SK-N-MC (cell line): ENCODE measurements at regions not wholly inside any gene's neighbourhood (a gene's known extent, or its start where the extent isn't known, plus 50 kb on each side); places are given as distances from the start of the nearest gene placed in this dataset.

Experiments
- DNase-seq: peaks from one replicate; pipeline ENCODE4 v3.0.0-alpha.2; 2011; ENCODE audit warnings: low read depth, low spot score
- H3K27ac ChIP-seq: fragments of 200-600 bp; sonication (generic); 2 replicates; pipeline ENCODE4 v1.5.1; 2016; ENCODE audit warnings: mixed run types
- H3K36me3 ChIP-seq: fragments of 200-600 bp; sonication (generic); 2 replicates; pipeline ENCODE4 v1.6.1; 2017; ENCODE audit warnings: antibody characterized with exemption, low read length, mixed read lengths; ENCODE audit not compliant: insufficient read depth
- H3K4me3 ChIP-seq: fragments of 200-600 bp; sonication (generic); 2 replicates; pipeline ENCODE4 v1.5.1; 2016
- H3K9ac ChIP-seq: fragments of 200-600 bp; sonication (generic); 2 replicates; pipeline ENCODE4 v1.8.0; 2017; ENCODE audit warnings: mixed run types, mixed read lengths; ENCODE audit not compliant: insufficient read length
- H3K9me3 ChIP-seq: fragments of 200-600 bp; sonication (generic); 2 replicates; pipeline ENCODE4 v1.6.1; 2017; ENCODE audit warnings: low read depth, mild to moderate bottlenecking, antibody characterized with exemption, low read length, moderate library complexity, mixed read lengths
- EZH2 ChIP-seq: fragments of 200-600 bp; sonication (generic); IDR thresholded peaks from one replicate; pipeline ENCODE4 v1.6.1; 2017; ENCODE audit warnings: antibody characterized with exemption
- FOXP2 ChIP-seq: optimal IDR thresholded peaks from 2 replicates; pipeline ENCODE3; 2011; ENCODE audit warnings: mild to moderate bottlenecking, moderate library complexity; ENCODE audit not compliant: insufficient read depth; ENCODE audit errors: extremely low read length, control extremely low read depth
- POLR2AphosphoS5 ChIP-seq: IDR thresholded peaks from 2 replicates; pipeline ENCODE4 v1.6.1; 2012; ENCODE audit warnings: mild to moderate bottlenecking, low read depth, low read length, borderline replicate concordance

DNA sequence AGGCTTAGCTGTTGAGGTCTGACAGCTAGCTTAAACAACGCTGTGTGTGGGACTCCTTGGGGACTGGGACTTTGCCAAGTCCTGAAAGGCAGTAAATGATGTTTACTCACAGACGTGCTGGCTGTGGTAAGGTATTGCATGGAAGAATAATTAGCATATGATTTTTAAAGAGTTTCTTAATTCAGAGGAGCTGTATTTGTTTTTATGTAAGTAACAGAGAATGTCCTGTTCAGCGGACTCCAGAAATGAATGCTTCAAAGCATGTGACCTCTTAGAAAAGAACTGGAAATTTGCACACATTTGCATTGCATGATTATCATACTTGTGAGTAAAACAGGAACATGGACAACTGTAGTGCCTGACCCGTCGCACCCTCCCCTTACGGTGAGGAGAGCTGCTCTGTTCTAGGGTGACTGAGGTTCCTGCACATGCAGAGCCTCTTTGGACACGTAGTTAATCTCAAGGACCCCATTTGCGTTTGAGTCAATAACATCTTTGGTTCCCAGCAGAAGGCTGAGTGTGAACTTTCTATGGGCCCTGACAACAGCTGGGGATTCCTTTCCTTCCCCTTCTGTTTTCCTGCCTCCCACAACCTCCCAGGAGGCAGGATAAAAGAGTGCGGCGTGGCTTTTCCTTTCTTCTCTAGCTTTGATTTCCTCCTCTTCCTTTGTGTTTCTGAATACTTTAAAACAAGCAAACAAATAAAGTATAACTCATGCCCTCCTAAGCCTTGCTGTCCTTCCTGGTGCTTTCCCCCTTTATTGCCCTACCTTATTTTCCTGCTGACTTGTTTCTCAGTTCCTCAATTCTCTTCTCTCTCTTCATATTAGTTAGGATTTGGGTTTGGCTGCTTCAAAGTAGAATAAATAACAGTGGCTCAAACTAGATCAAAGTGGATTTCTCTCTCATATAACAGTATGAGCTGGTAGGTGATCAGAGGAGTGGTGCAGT, 157.2 kb upstream of the CD180 start:
- no peak overlapping the region for H3K27ac ChIP-seq
- H3K36me3 ChIP-seq: no peaks in the 10 kb centered on the region
- H3K9ac ChIP-seq: no peak overlapping the region
- TF ChIP-seq EZH2 (no peak), FOXP2 (peak; percentile 96)
- DNase-seq: no peak
- H3K4me3 ChIP-seq: 0 out of 2 replicates have a peak overlapping the region, but pooled peaks have one; percentile 6
- no peaks in the 10 kb centered on the region for H3K9me3 ChIP-seq

DNA sequence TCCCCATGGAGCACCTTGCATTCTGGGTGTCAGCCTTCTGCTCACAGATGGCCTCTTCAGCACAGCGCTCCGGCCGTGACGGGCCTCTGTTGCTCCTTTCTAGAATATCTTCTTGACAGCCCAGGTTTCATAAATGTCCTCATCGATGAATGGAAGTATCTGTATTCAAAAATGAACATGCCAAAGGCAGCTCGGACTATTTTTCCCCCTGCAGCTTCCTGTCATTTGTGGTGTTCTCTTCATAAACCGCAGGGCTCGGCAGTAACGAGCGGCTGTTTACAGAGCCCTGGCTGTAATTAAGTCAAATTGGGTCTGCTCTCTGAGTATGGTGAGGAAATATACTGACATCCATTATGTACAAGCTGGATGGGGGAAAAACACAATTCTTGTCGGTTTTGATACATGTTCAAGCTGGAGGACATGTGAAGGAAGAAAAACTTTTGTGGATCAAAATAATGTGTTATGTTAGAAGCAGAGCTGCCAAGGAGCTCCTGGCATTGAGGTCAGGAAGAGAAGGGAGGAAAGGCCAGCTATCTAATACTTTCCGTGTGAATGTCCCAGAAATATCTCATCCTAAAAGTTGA, 154.1 kb upstream of the CD180 start:
- Histone ChIP-seq H3K9ac (no peak overlapping the region), H3K36me3 (no peaks in the 10 kb centered on the region), H3K4me3 (peak overlapping the region; percentile 9; the same call in 1 of the 2 replicates), H3K9me3 (no peaks in the 10 kb centered on the region), H3K27ac (no peak overlapping the region)
- TF ChIP-seq EZH2 (no peak), FOXP2 (peak; percentile 83), POLR2AphosphoS5 (no peak)
- no peak for DNase-seq

DNA sequence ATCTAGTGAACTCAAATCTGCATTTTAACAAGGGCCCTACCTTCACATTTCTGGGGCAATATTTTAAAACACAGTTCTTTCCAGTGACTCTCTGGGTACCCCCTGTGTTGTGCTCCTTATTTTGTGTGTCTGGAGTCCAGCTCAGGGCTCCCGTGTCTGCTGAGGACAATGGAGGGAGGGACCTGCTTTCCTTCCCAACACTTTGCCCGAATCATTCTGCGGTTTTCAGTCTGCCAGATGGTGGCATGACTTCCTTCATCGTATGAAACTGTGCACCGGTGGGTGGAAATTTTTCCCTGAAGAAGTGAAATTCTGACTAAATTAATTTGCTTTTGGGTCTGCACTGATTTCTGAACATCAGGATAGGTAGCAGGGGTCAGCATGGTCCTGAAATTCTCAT, 153.6 kb upstream of the CD180 start:
- Histone ChIP-seq H3K27ac (no peak overlapping the region), H3K9me3 (no peaks in the 10 kb centered on the region), H3K9ac (no peak overlapping the region), H3K36me3 (no peaks in the 10 kb centered on the region), H3K4me3 (peak overlapping the region; percentile 9; the same call in 1 of the 2 replicates)
- TF ChIP-seq POLR2AphosphoS5: no peak
- TF ChIP-seq FOXP2: no peak
- no peak for TF ChIP-seq EZH2
- no peak for DNase-seq

DNA sequence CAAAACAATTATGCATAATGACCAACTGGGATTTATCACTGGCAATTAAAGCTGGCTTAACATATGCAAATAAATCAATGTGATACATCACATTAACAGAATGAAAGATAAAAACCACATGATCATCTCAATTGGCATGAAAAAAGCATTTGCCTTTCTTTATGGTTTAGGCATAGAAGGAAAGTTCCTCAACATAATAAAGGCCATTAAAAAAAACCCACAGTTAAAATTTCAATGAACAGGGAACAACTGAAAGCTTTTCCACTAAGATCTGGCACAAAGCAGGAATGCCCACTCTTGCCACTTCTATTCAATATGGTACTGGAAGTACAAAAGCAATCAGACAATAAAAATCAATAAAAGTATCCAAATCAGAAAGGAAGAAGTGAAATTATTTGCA, 151.2 kb upstream of the CD180 start:
- no peak for DNase-seq
- H3K36me3 ChIP-seq: no peaks in the 10 kb centered on the region
- no peaks in the 10 kb centered on the region for H3K9me3 ChIP-seq
- no peak overlapping the region for H3K9ac ChIP-seq
- no peak overlapping the region for H3K27ac ChIP-seq
- no peak overlapping the region for H3K4me3 ChIP-seq
- no peak for TF ChIP-seq FOXP2
- TF ChIP-seq EZH2: no peak
- no peak for TF ChIP-seq POLR2AphosphoS5

DNA sequence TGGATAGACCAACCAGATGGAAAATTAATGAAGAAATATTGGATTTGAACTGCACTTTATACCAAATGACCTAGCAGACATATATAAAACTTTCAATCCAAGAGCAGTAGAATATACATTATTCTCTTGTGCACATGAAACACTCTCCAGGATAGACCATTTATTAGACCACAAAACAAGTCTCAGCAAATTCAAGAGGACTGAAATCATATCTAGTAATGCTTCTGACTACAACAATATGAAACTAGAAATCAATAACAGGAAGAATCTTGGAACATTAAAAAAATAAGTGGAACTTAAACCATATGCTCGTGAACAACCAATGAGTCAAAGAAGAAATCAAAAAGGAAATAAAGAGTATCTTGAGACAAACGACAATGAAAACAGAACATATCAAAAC, 150.0 kb upstream of the CD180 start:
- DNase-seq: no peak
- Histone ChIP-seq H3K4me3 (no peak overlapping the region), H3K27ac (no peak overlapping the region), H3K9me3 (no peaks in the 10 kb centered on the region), H3K36me3 (no peaks in the 10 kb centered on the region), H3K9ac (no peak overlapping the region)
- TF ChIP-seq EZH2: no peak
- TF ChIP-seq FOXP2: no peak
- no peak for TF ChIP-seq POLR2AphosphoS5

DNA sequence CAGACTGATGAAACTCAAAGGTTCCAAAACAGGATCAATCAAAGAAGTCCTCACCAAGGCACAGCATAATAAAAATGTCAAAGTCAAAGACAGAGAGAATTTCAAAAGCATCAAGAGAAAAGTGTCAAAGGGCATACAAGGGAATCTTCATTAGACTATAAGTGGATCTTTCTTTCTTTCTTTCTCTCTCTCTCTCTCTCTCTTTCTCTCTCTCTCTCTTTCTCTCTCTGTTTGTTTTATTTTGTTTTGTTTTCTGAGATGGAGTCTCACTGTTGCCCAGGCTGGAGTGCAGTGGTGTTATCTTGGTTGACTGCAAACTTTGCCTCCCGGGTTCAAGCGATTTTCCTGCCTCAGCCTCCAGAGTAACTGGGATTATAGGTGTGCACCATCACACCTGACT, 148.3 kb upstream of the CD180 start:
- Histone ChIP-seq H3K9ac (no peak overlapping the region), H3K4me3 (no peak overlapping the region), H3K27ac (no peak overlapping the region), H3K9me3 (no peaks in the 10 kb centered on the region), H3K36me3 (no peaks in the 10 kb centered on the region)
- DNase-seq: no peak
- TF ChIP-seq FOXP2: no peak
- TF ChIP-seq POLR2AphosphoS5: no peak
- TF ChIP-seq EZH2: no peak

DNA sequence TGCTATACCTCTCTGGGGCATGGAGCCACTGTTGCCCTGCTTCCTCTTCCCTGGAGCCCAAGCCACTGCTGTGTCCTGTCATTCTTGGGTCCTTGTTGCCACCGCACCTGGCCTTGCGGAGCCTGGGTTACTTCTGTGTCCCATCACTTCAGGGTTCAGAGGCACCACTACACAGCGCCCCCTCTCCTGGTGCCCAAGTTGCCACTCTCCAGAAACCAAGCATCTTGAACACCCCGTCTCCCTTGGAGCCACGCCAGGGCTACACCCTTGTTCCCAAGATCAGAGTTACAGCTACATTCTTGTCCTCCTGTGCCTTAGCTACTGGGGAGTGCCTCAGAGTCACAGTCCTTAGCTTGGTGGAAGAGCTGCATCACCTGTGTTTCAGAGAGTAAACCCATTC, 147.2 kb upstream of the CD180 start:
- TF ChIP-seq FOXP2 (no peak), EZH2 (no peak), POLR2AphosphoS5 (no peak)

DNA sequence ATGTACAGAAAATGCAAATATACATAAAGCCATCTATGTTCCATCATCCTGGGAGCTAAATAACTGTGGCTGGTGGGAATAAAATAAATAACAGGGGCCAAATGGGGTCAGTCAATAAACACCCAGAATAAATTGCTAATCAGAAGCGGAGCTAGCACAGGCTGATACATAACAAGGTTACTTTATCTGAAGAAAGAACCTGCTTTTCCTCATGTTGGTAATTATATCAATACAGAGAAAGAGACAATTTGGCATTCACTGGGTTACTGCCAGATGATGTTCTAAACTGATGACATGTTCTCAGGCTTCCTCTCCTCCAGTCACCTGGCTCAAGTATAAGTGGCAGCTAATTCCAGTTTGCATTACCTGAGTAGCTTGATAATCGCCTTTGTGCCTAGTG, 144.9 kb upstream of the CD180 start:
- H3K4me3 ChIP-seq: no peak overlapping the region
- H3K27ac ChIP-seq: no peak overlapping the region
- H3K36me3 ChIP-seq: no peaks in the 10 kb centered on the region
- no peak overlapping the region for H3K9ac ChIP-seq
- TF ChIP-seq POLR2AphosphoS5 (no peak), EZH2 (no peak), FOXP2 (no peak)
- no peaks in the 10 kb centered on the region for H3K9me3 ChIP-seq
- DNase-seq: no peak

More for the DNA sequence above, 147.2 kb upstream of the CD180 start:
- Histone ChIP-seq H3K27ac (no peak overlapping the region), H3K9me3 (no peaks in the 10 kb centered on the region), H3K9ac (no peak overlapping the region), H3K4me3 (no peak overlapping the region), H3K36me3 (no peaks in the 10 kb centered on the region)
- no peak for DNase-seq
